ENCODE measurements at regions not wholly inside any gene's neighbourhood (a gene's known extent, or its start where the extent isn't known, plus 50 kb on each side); places are given as distances from the start of the nearest gene placed in this dataset.

DNA sequence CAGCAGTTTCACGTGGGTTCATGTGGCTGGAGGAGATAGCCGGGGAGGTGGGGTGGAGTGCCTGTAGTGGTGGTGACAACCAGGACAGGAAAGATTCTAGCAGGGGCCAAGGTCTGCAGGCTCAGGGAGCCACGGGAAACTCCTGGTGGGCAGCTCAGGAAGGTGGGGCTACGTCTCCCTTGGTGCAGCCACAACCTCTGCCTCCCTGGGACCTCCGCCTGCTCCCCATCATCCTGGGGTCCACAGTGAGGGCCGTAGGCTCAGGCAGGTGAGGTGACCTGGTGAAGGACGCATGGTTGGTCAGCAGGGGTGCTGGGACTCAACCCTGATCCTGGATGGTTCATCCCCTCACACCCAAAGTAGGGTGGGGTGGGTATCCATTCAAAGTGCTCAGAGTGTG, 524.1 kb downstream of the TBC1D22A start:
- ATAC-seq, result no peak
- H3K4me1 Mint-ChIP-seq, result no peaks in the 10 kb centered on the region
- no peak overlapping the region for H3K27ac Mint-ChIP-seq
- no peak overlapping the region for H3K4me3 Mint-ChIP-seq
- H3K9me3 Mint-ChIP-seq, result no peaks in the 10 kb centered on the region
- H3K27me3 Mint-ChIP-seq, result peaks cover 7% of the 10 kb centered on the region
- no peak for DNase-seq

DNA sequence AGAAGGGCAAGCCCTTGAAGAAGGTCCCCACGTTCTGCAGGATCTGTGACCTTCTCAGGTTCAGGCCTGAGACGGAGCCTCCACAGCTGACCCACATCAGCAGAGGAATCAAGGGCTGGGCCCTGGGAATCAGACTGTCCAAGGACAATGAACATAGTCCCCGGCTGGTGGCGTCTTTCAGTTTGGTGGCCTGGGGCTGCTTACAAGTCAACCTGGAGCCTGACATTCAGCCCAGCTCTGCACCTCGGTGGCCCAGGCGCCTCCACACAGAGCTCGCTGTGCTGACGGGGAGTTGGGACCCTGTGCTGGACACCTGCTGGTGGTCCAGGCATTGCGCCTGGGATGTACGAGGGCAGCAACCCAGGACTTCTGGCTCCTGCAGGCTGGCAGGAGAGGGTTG, 523.5 kb downstream of the TBC1D22A start:
- Mint-ChIP-seq H3K4me3 (no peak overlapping the region), H3K4me1 (no peaks in the 10 kb centered on the region), H3K27me3 (peaks cover 7% of the 10 kb centered on the region), H3K27ac (no peak overlapping the region), H3K9me3 (no peaks in the 10 kb centered on the region)
- DNase-seq (no peak), ATAC-seq (no peak)

DNA sequence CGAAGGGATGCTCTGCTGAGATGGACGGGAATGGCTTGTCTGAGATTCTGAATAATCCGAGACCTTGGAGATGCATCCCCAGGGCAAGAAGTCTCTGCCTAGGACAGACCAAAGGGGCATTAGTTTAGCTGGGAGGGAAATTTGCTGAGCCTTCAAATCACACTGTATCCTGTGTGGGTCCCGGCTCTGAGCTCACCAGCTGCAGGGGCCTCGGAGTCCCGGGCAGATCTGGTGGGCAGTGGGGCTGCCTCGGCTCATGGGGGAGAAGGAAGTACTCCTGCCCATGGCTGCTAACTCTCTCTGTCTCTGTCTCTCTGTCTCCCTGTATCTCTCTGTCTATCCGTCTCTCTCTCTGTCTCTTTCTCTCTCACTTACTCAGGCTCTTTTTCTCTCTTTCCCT, 522.4 kb downstream of the TBC1D22A start:
- DNase-seq (no peak), ATAC-seq (no peak)
- Mint-ChIP-seq H3K9me3 (no peaks in the 10 kb centered on the region), H3K4me1 (no peaks in the 10 kb centered on the region), H3K27me3 (peaks cover 7% of the 10 kb centered on the region), H3K4me3 (no peak overlapping the region), H3K27ac (no peak overlapping the region)

DNA sequence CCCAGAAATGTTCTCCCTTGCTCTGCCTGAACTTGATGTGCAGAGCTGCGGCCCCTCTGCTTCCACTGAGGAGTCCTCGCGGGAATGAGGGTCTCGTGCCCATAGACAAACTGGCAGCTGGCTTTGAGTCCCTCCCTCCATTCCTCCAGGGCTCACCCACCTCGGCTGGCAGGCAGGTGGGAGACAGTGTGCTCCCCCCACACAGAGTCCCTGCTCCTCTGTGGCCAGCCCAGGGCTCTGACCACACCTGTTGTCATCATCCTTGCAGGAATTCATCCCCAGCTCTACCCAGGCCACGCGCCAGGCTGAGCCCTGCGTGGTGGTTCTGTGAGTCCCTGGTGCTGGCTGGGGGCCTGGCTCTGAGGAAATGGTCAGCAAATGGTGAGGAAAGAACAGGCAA, 521.9 kb downstream of the TBC1D22A start:
- Mint-ChIP-seq H3K9me3 (no peaks in the 10 kb centered on the region), H3K27me3 (peaks cover 7% of the 10 kb centered on the region), H3K4me1 (no peaks in the 10 kb centered on the region), H3K27ac (no peak overlapping the region), H3K4me3 (no peak overlapping the region)
- no peak for ATAC-seq
- no peak for DNase-seq

- Mint-ChIP-seq H3K27me3 (peaks cover 7% of the 10 kb centered on the region), H3K4me3 (no peak overlapping the region), H3K9me3 (no peaks in the 10 kb centered on the region), H3K4me1 (no peaks in the 10 kb centered on the region), H3K27ac (no peak overlapping the region)
- no peak for DNase-seq
- no peak for ATAC-seq
Measured at GRCh38 chr22:47283616-47284270, 521.3 kb downstream of the TBC1D22A start.

- DNase-seq, result no peak
- Mint-ChIP-seq H3K9me3 (no peaks in the 10 kb centered on the region), H3K4me1 (no peaks in the 10 kb centered on the region), H3K4me3 (no peak overlapping the region), H3K27me3 (peaks cover 12% of the 10 kb centered on the region), H3K27ac (peak overlapping the region in 1 of 2 donors; percentile 50)
- ATAC-seq, result no peak
Measured at GRCh38 chr22:47282851-47283250, 520.4 kb downstream of the TBC1D22A start.

- H3K4me1 Mint-ChIP-seq, result no peaks in the 10 kb centered on the region
- DNase-seq (no peak), ATAC-seq (no peak)
- H3K27me3 Mint-ChIP-seq, result peaks cover 17% of the 10 kb centered on the region
- H3K4me3 Mint-ChIP-seq, result no peak overlapping the region
- no peak overlapping the region for H3K27ac Mint-ChIP-seq
- H3K9me3 Mint-ChIP-seq, result no peaks in the 10 kb centered on the region
Measured at GRCh38 chr22:47282366-47282765, 519.9 kb downstream of the TBC1D22A start.

DNA sequence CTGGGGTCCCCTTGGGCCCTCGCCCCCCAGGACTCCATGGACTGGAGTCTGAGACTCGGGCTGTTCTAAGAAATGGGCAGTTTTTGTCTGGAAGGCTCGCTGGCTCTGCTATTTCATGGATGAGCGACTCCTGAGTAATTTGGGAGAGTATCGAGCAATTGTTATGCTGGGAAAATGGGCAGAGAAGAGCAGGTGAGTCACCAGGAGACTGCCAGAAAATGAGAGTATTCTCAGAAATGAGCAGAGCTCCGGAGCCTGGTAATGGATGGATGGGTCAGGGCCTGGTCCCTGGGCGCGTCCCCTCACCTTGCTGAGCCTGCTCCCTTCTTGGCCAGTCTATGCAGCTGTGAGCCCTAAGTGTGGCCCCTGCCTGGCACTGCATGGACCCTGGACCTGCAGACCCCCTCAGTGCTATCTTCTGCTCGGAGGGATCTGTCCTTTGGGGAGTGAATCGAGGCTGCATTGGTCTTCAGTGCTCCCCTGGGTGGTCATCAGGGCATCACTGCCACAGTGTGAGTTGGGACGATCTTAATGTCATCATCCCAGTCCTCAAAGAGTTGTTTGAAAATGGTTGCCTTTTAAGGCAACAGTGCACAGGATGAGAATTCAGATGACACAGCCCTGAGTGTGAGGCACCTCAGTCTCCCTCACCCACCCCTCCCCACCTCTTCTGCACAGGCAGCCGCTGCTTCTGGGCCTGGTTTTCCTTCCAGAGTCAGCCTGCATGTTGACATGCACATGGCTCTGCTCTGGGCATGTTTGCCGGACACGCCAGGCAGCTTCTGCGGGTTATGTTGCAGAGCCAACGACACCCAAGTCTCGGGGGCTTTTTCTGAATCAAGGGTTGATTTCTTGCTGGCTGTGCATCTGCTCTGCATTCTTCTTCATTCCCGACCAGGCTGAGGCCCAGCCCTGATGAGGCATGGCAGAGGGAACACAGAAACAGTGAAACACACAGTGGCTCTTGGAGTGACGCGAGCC, 519.0 kb downstream of the TBC1D22A start:
- DNase-seq (no peak), ATAC-seq (no peak)
- H3K27ac Mint-ChIP-seq, result no peak overlapping the region
- H3K4me3 Mint-ChIP-seq, result no peak overlapping the region
- peaks cover 26% of the 10 kb centered on the region for H3K27me3 Mint-ChIP-seq
- H3K9me3 Mint-ChIP-seq, result no peaks in the 10 kb centered on the region
- H3K4me1 Mint-ChIP-seq, result no peaks in the 10 kb centered on the region

DNA sequence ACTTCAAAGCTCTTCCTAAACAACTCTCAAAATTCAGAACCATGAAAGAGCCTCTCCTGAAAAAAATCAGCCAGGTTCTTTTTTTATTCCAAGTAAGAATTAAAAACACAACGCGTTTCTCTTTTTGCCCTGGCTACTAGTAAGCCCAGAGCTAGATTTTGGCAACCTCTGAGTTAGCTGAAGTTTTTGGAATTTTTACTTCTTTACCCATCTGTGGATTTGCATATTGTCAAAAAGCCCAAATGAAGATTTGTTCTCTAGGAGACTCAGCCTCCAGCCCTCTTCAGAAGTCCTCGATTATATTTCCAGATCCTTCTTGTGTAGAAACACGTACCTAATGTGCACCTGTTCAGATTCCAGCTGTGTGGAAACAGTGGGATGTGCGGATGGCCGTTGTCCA, 517.9 kb downstream of the TBC1D22A start:
- no peaks in the 10 kb centered on the region for H3K9me3 Mint-ChIP-seq
- no peak overlapping the region for H3K4me3 Mint-ChIP-seq
- ATAC-seq (no peak), DNase-seq (no peak)
- no peak overlapping the region for H3K27ac Mint-ChIP-seq
- no peaks in the 10 kb centered on the region for H3K4me1 Mint-ChIP-seq
- H3K27me3 Mint-ChIP-seq, result peaks cover 24% of the 10 kb centered on the region

- Mint-ChIP-seq H3K27ac (no peak overlapping the region), H3K27me3 (peaks cover 24% of the 10 kb centered on the region), H3K9me3 (no peaks in the 10 kb centered on the region), H3K4me1 (no peaks in the 10 kb centered on the region), H3K4me3 (no peak overlapping the region)
- no peak for DNase-seq
- ATAC-seq, result no peak
Measured at GRCh38 chr22:47279746-47280145, 517.3 kb downstream of the TBC1D22A start.

- peaks cover 27% of the 10 kb centered on the region for H3K27me3 Mint-ChIP-seq
- H3K9me3 Mint-ChIP-seq, result no peaks in the 10 kb centered on the region
- H3K4me1 Mint-ChIP-seq, result no peaks in the 10 kb centered on the region
- ATAC-seq (no peak), DNase-seq (no peak)
- no peak overlapping the region for H3K4me3 Mint-ChIP-seq
- H3K27ac Mint-ChIP-seq, result no peak overlapping the region
Measured at GRCh38 chr22:47279337-47279736, 516.9 kb downstream of the TBC1D22A start.

DNA sequence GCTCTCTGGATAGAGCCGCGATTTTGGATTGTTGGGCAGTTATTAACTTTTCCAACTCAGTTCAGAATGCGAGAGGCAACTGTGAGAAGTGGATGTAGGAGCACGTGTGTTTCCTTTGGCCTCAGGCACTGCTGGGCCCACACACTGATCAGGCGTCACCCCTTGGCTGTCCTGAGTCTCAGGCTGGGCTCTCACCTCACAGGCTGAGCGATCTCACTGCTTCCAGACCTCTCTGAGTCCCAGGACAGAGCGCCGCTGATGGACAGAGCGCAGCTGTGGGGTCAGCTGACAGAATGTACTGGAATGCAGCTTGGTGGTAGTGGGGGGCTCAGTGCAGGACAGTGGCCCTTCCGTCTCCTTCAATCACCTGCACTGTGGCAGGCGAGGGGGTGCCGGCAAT, 516.2 kb downstream of the TBC1D22A start:
- no peaks in the 10 kb centered on the region for H3K4me1 Mint-ChIP-seq
- no peak for ATAC-seq
- no peak overlapping the region for H3K4me3 Mint-ChIP-seq
- no peak overlapping the region for H3K27ac Mint-ChIP-seq
- peaks cover 30% of the 10 kb centered on the region for H3K27me3 Mint-ChIP-seq
- no peak for DNase-seq
- H3K9me3 Mint-ChIP-seq, result no peaks in the 10 kb centered on the region

DNA sequence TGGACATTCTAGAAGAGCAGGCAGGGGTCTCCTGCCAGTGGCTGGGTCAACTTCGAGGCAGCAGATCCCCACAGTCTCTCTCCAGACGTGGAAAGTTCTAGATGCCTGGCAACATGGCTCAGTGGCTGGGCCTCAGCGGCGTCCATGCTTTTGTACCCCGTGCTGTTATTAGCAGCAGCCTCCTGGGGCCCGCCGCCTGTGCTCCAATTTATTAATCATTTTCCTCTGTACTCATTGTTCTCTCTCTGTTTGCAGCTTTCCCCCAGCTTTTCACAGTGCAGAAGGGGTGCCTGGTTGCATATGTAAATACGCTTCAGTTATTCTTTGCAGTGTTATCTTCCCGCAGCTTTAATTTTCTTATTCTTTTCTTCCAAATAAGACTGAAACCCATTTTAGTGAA, 515.1 kb downstream of the TBC1D22A start:
- DNase-seq (no peak), ATAC-seq (no peak)
- Mint-ChIP-seq H3K27ac (no peak overlapping the region), H3K9me3 (no peaks in the 10 kb centered on the region), H3K4me3 (no peak overlapping the region), H3K4me1 (no peaks in the 10 kb centered on the region), H3K27me3 (peaks cover 30% of the 10 kb centered on the region)

DNA sequence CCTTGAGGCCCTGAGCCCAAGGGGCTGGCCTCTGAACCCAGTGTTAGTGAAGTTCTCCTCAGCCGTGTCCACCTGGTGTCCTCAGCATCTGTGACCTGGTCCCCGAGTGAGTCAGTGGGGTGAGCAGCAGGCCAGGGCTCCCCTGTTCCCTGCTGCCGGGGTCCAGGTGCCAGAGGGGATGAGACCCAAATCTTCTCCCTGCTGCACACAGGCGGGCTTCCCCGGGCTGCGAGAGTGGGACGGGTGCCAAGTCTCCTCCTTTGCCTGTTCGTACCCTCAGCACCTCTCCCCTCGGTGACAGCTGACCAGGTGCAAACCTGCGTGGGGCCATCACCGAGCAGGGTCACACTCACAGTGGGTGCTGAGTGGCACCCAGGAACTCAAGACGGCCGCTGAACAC, 514.5 kb downstream of the TBC1D22A start:
- no peak for DNase-seq
- H3K27me3 Mint-ChIP-seq, result peaks cover 30% of the 10 kb centered on the region
- H3K9me3 Mint-ChIP-seq, result no peaks in the 10 kb centered on the region

GRCh38 chr22:47276450-47276820, 514.0 kb downstream of the TBC1D22A start:
- Mint-ChIP-seq H3K4me1 (no peaks in the 10 kb centered on the region), H3K9me3 (no peaks in the 10 kb centered on the region), H3K27ac (peak overlapping the region in 1 of 2 donors; percentile 94), H3K4me3 (no peak overlapping the region), H3K27me3 (peaks cover 30% of the 10 kb centered on the region)
- ATAC-seq (no peak), DNase-seq (no peak)

More for the DNA sequence above, 514.5 kb downstream of the TBC1D22A start:
- H3K4me3 Mint-ChIP-seq, result no peak overlapping the region
- ATAC-seq, result no peak
- no peak overlapping the region for H3K27ac Mint-ChIP-seq
- no peaks in the 10 kb centered on the region for H3K4me1 Mint-ChIP-seq

Measured in stimulated activated naive CD8-positive, alpha-beta T cell treated with anti-CD3 and anti-CD28 coated beads, Interleukin-15, amount 100 ng/mL, for 72 hours (primary cell).